ENCODE measurements at regions not wholly inside any gene's neighbourhood (a gene's known extent, or its start where the extent isn't known, plus 50 kb on each side); places are given as distances from the start of the nearest gene placed in this dataset.
"Not testable (repeated sequence)": the region's sequence is repeated elsewhere in the genome, so short reads cannot be mapped to it uniquely, and the experiment has no call there.

DNA sequence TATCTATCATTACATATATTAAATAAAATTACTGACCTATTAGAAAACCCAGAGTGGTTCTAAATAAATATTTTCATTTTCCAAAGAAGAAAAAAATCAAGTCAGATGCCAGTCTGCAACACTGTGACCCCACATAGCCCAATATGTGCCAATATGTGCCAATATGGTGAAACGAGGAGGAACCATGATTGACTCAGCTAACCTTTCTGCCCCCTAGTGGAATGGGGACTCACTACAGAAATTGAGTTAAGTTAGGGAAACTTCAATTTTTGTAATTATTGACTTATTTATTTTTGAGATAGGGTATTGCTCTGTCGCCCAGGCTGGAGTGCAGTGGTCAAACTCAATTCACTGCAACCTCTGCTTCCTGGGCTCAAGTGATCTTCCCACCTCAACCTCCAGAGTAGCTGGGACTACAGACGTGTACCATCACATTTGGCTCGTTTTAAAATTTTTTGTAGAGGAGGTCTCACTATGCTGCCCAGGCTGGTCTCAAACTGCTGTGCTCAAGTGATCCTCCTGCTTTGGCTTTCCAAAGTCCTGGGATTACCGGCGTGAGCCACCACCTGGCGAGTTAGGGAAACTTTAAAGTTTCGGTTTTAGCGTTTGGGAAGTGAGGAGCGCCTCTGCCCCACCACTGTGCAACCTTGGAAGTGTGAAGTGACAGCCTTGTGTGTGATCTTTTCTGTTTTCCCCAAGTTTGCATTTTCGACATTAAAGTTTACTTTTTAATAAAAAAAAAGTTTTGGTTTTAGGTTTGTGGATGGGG is 116.8 kb upstream of the SHISA3 start:
- no peaks in the 10 kb centered on the region for H3K27me3 ChIP-seq
- no peaks in the 10 kb centered on the region for H3K9me3 ChIP-seq
- no peak for DNase-seq (ENCODE audit: low spot score)
- H3K4me3 ChIP-seq, result no peak overlapping the region
- H3K27ac ChIP-seq, result no peak overlapping the region
- no peaks in the 10 kb centered on the region for H3K36me3 ChIP-seq
- TF ChIP-seq, protein P1, sequence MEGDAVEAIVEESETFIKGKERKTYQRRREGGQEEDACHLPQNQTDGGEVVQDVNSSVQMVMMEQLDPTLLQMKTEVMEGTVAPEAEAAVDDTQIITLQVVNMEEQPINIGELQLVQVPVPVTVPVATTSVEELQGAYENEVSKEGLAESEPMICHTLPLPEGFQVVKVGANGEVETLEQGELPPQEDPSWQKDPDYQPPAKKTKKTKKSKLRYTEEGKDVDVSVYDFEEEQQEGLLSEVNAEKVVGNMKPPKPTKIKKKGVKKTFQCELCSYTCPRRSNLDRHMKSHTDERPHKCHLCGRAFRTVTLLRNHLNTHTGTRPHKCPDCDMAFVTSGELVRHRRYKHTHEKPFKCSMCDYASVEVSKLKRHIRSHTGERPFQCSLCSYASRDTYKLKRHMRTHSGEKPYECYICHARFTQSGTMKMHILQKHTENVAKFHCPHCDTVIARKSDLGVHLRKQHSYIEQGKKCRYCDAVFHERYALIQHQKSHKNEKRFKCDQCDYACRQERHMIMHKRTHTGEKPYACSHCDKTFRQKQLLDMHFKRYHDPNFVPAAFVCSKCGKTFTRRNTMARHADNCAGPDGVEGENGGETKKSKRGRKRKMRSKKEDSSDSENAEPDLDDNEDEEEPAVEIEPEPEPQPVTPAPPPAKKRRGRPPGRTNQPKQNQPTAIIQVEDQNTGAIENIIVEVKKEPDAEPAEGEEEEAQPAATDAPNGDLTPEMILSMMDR (IDR thresholded peaks at IDR 0.05), result peak; percentile 42 to 67
- peaks cover 0 to 4% of the 10 kb centered on the region in 2 donors for H3K4me1 ChIP-seq

DNA sequence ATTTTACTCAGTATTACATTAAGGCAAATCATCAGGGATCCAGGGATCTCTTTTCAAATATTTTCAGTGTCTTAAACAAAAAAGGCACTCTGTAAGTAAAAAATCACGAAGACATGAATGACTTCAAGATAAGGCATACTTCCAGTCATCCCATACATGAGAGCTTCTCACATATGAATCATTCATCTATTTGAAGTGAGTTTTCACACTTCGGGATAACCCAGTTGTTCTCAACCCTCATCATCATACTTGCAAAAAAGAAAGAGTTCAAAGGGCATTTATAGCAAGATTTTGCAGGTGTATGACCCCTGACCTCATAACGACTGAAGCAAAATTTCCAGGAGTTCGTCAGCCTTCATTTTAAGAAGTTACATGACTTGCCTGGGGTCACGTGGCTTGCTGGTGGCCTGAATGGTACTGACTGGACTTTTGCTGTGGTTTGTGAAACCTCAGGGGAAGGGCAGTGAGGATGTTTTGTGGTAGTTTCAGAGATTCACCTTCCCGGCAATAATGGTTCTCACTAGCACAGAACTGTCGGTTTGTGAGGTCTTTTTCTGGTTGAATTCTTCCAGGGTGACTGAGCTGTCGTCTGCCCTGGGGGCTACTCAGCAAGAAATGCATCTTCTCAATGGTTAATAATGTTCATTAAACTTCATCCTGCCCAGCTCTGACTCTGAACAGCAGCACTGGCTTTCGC is 115.8 kb upstream of the SHISA3 start:
- H3K4me3 ChIP-seq, result no peak overlapping the region
- H3K27me3 ChIP-seq, result no peaks in the 10 kb centered on the region
- H3K4me1 ChIP-seq, result peaks cover 0 to 4% of the 10 kb centered on the region in 2 donors
- TF ChIP-seq, protein P1 (IDR thresholded peaks at IDR 0.05), result no peak
- H3K27ac ChIP-seq, result no peak overlapping the region
- no peaks in the 10 kb centered on the region for H3K36me3 ChIP-seq
- no peak for DNase-seq (ENCODE audit: low spot score)
- H3K9me3 ChIP-seq, result no peaks in the 10 kb centered on the region

DNA sequence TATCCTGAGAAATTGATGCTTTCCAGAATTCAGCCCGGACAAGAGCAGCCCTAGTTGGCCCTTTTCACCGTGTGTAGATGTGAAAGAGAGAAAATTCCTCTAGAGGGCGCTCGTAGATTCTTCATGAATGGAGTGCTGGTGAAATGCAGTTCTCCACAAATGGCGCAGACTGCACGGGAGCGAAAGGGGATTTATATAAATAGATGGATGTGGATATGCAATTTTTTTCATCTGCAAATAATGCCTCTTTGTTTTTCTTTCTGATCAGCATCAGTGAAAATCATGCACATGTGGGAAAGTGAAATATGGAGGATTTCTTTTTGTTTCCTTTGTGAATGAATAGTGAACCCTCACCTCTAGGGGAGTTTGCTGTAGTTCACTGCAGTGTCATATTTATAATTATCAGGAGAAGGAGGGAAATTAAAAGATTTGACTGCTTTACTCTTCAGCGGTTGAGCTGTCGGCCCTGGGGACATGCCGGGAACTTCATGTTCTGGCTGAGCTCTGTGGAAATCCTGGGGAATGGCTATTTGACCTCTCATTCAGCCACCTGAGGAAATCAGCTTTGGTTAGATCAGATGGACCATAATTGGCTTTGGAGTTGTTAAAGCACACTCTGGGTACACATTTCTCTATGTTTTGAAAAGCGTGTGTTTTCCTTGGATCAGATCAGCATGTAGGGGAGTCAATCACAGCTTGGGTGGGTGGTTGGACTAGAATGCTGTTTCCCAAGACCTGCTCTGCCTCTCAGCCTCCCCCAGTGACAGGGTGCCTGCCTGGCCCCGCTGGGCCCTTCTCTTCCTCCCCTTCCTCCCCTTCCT is 115.0 kb upstream of the SHISA3 start:
- TF ChIP-seq, protein P1 (IDR thresholded peaks at IDR 0.05), result peak; percentile 65 to 84
- peak; percentile 69 for DNase-seq (ENCODE audit: low spot score)
- Histone ChIP-seq H3K4me3 (no peak overlapping the region), H3K4me1 (peaks cover 0 to 4% of the 10 kb centered on the region in 2 donors), H3K27ac (peak overlapping the region in 1 of 2 donors; percentile 23), H3K27me3 (no peaks in the 10 kb centered on the region), H3K9me3 (no peaks in the 10 kb centered on the region), H3K36me3 (no peaks in the 10 kb centered on the region)

DNA sequence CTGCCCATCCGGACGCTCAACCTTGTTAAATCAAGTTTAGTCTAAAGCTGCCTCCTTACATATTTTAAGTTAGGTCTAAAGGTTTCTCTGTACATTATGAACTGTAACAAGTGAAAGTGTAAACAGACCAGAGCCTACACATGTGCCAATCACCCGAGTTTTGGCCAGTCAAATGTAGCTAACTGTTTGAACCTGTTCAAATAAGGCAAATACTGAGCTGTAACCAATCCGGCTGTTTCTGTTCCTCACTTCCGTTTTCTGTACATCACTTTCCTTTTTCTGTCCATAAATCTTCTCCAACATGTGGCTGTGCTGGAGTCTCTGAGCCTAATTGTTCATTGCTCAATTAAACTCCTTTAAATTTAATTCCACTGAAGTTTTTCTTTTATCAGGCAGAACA is 113.3 kb upstream of the SHISA3 start:
- TF ChIP-seq, protein P1 (IDR thresholded peaks at IDR 0.05), result no peak
- no peak for DNase-seq (ENCODE audit: low spot score)
- peaks cover 0 to 4% of the 10 kb centered on the region in 2 donors for H3K4me1 ChIP-seq

DNA sequence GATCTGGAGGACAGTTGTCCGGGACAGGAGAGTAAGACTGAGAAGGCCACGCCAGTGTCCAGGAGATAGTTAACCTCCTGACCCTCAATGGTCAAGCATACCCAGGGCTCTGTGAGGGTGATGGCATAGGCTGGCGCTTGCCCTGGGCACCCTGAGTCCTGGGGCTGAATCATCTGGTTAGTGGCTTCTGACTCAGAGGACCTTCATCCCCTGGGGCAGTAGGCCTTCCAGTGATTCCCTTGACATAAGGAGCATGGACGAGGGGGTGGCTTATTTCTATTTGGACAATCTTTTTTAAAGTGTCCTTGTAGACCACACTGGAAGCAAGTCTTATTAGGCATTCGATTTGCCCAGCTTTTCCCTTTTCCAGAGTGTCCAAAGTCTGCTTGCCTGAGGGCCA is 108.4 kb upstream of the SHISA3 start:
- H3K36me3 ChIP-seq; H3K27ac ChIP-seq; H3K27me3 ChIP-seq; H3K4me3 ChIP-seq; H3K9me3 ChIP-seq; DNase-seq (ENCODE audit: low spot score); H3K4me1 ChIP-seq: not testable (repeated sequence)

More for the DNA sequence above, 113.3 kb upstream of the SHISA3 start:
- H3K36me3 ChIP-seq, result no peaks in the 10 kb centered on the region
- H3K4me3 ChIP-seq, result no peak overlapping the region
- H3K27ac ChIP-seq, result no peak overlapping the region
- no peaks in the 10 kb centered on the region for H3K9me3 ChIP-seq
- no peaks in the 10 kb centered on the region for H3K27me3 ChIP-seq

DNA sequence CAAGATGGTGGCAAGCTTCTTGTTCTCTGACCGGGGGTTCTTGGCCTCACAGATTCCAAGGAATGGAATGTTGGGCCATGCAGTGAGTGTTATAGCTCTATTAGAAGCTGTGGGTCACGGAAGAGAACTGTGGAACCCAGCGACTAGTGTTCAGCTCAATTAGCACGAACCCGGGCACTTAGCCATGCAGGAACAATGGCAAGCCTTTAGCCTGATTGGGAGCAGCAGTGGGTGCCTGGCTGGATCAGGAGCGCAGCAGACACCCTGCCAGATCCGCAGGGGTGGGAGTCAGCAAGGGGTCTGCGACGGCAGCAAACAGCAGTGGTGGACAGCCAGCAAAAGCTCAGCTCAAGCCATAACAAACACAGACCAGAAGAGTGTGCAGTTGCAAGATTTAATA is 105.1 kb upstream of the SHISA3 start:
- not testable (repeated sequence) for H3K4me3 ChIP-seq; H3K9me3 ChIP-seq; H3K36me3 ChIP-seq; DNase-seq (ENCODE audit: low spot score); H3K27ac ChIP-seq; H3K4me1 ChIP-seq; H3K27me3 ChIP-seq
